Thyroid gland (tissue), 4 donors: ENCODE measurements at regions not wholly inside any gene's neighbourhood (a gene's known extent, or its start where the extent isn't known, plus 50 kb on each side); places are given as distances from the start of the nearest gene placed in this dataset.

ENCODE experiments used
- DNase-seq, 2 donors: peaks; one replicate each; pipeline ENCODE4 v3.0.0-alpha.2; 2019
- H3K27ac ChIP-seq, 3 donors: fragments of 200-600 bp; sonication (generic); 1 replicate in 2 of 3; 2 replicates in 1 of 3; pipeline ENCODE4 v1.5.1; 2016 to 2019; ENCODE audit warnings: mild to moderate bottlenecking in 1 of 3, moderate library complexity in 1 of 3
- H3K27me3 ChIP-seq: fragments of 200-600 bp; sonication (generic); one replicate; pipeline ENCODE4 v1.5.1; 2019
- H3K36me3 ChIP-seq, 2 donors: fragments of 200-600 bp; sonication (generic); one replicate each; pipeline ENCODE4 v1.5.1; 2016 to 2019
- H3K4me1 ChIP-seq, 2 donors: fragments of 200-600 bp; sonication (generic); one replicate each; pipeline ENCODE4 v1.5.1; 2017 to 2019
- H3K4me3 ChIP-seq, 3 donors: fragments of 200-600 bp; sonication (generic); replicated peaks in 1 of 3; 1 replicate in 2 of 3; 2 replicates in 1 of 3; pipeline ENCODE4 v1.5.1; 2016; ENCODE audit warnings: mild to moderate bottlenecking in 1 of 3
- H3K9me3 ChIP-seq: fragments of 200-600 bp; sonication (generic); one replicate; pipeline ENCODE4 v1.5.1; 2017
- POLR2A ChIP-seq, 2 donors: fragments of 450-650 bp; IDR thresholded peaks; one replicate each; pipeline ENCODE4 v1.6.1; 2017; ENCODE audit warnings: antibody characterized with exemption in 2 of 2, mild to moderate bottlenecking in 2 of 2, moderate library complexity in 1 of 2
- WGBS, 2 donors: methylation state at CpG; one replicate each; pipeline ENCODE4 v1.1.5; 2017; 5-methylcytosine and 5-hydroxymethylcytosine counted together
- intact Hi-C: fragments of 100-400 bp; cut with DNase I; formaldehyde crosslinking; loops from one replicate; pipeline ENCODE4 v1.15.1; 2023
- TF ChIP-seq, protein P1 (sequence below), 6 experiments: fragments of 200-600 bp in 3 of 6; fragments of 450-650 bp in 3 of 6; sonication (generic) in 3 of 6; IDR thresholded peaks; one replicate each; pipeline ENCODE4 v1.5.1; 2016 to 2019; ENCODE audit warnings: antibody characterized with exemption in 6 of 6, mild to moderate bottlenecking in 2 of 6, inconsistent platforms in 1 of 6, moderate library complexity in 1 of 6

GRCh38 chr15:62750471-62750870, 292.1 kb upstream of the TPM1 start:
- no peak for TF ChIP-seq POLR2A (IDR thresholded peaks at IDR 0.05)
- H3K36me3 ChIP-seq: no peaks in the 10 kb centered on the region
- WGBS, 2 donors: 72 to 73% methylated on average over 4 of the region's 4 CpGs
- no peak for DNase-seq
- no peaks in the 10 kb centered on the region for H3K27me3 ChIP-seq
- peak overlapping the region; percentile 58 to 97 (median 85) for H3K27ac ChIP-seq
- no peaks in the 10 kb centered on the region for H3K9me3 ChIP-seq
- intact Hi-C loops: no loop called here
- peaks cover 57 to 61% of the 10 kb centered on the region in 2 donors for H3K4me1 ChIP-seq
- H3K4me3 ChIP-seq: no peak overlapping the region

GRCh38 chr15:62752657-62753517, 289.7 kb upstream of the TPM1 start:
- intact Hi-C loops: no loop called here
- no peak overlapping the region for H3K4me3 ChIP-seq
- no peaks in the 10 kb centered on the region for H3K36me3 ChIP-seq
- 51 to 64% methylated on average over 5 to 6 of the region's 6 CpGs for WGBS, 2 donors
- H3K9me3 ChIP-seq: no peaks in the 10 kb centered on the region
- TF ChIP-seq, protein P1, sequence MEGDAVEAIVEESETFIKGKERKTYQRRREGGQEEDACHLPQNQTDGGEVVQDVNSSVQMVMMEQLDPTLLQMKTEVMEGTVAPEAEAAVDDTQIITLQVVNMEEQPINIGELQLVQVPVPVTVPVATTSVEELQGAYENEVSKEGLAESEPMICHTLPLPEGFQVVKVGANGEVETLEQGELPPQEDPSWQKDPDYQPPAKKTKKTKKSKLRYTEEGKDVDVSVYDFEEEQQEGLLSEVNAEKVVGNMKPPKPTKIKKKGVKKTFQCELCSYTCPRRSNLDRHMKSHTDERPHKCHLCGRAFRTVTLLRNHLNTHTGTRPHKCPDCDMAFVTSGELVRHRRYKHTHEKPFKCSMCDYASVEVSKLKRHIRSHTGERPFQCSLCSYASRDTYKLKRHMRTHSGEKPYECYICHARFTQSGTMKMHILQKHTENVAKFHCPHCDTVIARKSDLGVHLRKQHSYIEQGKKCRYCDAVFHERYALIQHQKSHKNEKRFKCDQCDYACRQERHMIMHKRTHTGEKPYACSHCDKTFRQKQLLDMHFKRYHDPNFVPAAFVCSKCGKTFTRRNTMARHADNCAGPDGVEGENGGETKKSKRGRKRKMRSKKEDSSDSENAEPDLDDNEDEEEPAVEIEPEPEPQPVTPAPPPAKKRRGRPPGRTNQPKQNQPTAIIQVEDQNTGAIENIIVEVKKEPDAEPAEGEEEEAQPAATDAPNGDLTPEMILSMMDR (IDR thresholded peaks at IDR 0.05): no peak
- TF ChIP-seq POLR2A (IDR thresholded peaks at IDR 0.05): no peak
- no peaks in the 10 kb centered on the region for H3K27me3 ChIP-seq
- peak; percentile 85 to 87 for DNase-seq
- peak overlapping the region; percentile 29 to 97 (median 85) for H3K27ac ChIP-seq
- peaks cover 79 to 85% of the 10 kb centered on the region in 2 donors for H3K4me1 ChIP-seq

DNA sequence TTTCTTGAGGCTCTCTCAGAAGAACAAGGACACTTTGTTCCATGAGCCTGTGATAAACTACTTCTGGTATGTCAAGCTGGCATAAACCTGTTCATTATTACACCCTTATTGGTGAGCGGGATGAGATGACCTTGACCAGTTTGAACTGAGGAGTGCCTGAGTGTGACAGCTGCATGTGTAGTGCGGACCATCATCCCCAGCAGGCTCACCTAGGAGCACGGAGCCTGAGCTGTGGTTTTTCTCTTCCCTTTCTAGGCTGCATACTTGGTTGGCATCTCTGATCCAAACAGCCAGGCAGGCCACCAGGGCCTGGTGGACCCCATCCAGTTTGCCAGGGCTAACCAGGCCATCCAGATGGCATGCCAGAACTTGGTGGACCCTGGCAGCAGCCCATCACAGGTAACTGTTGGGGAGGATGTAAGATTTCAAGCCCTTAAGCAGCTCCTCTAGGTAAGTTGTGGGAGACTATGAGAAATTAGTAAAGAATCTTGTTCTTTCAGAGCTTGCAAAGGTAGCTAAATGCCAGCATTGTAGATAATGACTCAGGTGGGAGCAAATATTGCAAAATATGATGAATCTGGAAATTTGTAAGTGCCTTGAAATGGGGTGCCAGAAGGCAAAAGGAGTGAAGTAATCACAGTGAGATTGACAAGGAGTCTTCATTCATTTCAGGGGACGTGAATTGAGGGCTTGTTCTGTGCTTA, 288.9 kb upstream of the TPM1 start:
- no peak overlapping the region for H3K4me3 ChIP-seq
- no peaks in the 10 kb centered on the region for H3K36me3 ChIP-seq
- WGBS, 2 donors: 96 to 98% methylated on average over 4 of the region's 4 CpGs
- H3K27ac ChIP-seq: peak overlapping the region; percentile 55 to 97 (median 85)
- H3K27me3 ChIP-seq: no peaks in the 10 kb centered on the region
- no peak for TF ChIP-seq POLR2A (IDR thresholded peaks at IDR 0.05)
- TF ChIP-seq, protein P1 (IDR thresholded peaks at IDR 0.05): no peak
- no peak for DNase-seq
- no peaks in the 10 kb centered on the region for H3K9me3 ChIP-seq
- intact Hi-C loops: no loop called here
- H3K4me1 ChIP-seq: peaks cover 85 to 89% of the 10 kb centered on the region in 2 donors

DNA sequence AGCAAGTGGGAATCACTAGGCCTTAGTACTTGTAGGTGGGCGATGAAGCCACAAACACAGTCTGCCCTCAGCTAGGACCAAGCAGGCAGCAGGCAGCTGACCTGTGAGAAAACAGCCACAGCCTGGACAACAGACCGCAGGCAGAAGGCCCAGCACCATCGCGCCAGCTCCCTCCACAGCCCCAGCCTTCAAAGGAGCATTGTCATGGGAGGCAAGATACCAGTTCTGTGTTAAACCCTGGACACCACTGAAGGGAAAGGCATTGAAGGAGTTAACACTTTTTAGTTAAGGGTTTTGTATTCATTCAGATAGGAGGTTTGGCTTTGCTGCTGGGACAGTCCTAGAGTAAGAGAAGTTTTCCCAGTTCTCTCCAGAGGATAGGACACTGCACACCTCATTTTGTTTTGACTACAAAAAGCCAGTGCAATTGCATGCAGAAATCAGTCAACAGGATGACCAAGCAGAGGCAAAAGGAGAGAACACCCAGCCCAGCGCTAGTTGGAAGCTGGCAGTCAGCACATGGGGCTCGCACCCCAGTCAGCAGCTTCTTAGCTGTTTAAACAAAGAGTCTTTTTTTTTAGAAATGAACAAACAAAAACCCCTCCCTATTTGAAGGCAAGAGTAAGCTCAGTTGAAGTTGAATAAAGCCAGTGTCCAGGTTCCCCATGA, 286.1 kb upstream of the TPM1 start:
- peak; percentile 71 to 78 for DNase-seq
- peak in 1 of 2 donors; percentile 58 for TF ChIP-seq POLR2A (IDR thresholded peaks at IDR 0.05)
- TF ChIP-seq, protein P1 (IDR thresholded peaks at IDR 0.05): peak in 1 of 6 experiments; percentile 36
- H3K4me1 ChIP-seq: peaks cover 86 to 92% of the 10 kb centered on the region in 2 donors
- H3K27ac ChIP-seq: peak overlapping the region; percentile 92 to 97 (median 93)
- H3K36me3 ChIP-seq: no peaks in the 10 kb centered on the region
- intact Hi-C loops: no loop called here
- no peak overlapping the region for H3K4me3 ChIP-seq
- no peaks in the 10 kb centered on the region for H3K27me3 ChIP-seq
- no peaks in the 10 kb centered on the region for H3K9me3 ChIP-seq
- 73 to 75% methylated on average over 6 of the region's 6 CpGs for WGBS, 2 donors

DNA sequence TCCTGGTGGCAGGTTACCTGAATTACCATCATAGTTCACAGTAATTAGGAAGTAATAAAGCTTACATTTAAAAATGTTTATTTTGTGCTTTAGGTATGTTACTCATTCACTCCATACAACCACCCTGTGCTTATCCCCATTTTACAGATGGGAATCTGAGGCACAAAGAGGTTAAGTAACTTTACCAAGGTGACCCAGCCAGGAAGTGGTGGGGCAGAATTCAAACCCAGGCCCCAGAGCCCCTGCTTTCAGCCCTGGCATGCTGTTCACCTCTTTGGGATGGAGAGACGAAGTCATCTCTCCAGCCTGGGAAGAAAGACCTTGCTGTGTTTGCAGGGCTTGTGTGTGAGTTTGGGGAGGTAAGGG, 285.6 kb upstream of the TPM1 start:
- Histone ChIP-seq H3K27ac (peak overlapping the region; percentile 92 to 97 (median 93)), H3K9me3 (no peaks in the 10 kb centered on the region), H3K4me1 (peaks cover 86 to 89% of the 10 kb centered on the region in 2 donors), H3K4me3 (no peak overlapping the region), H3K36me3 (peaks cover 0 to 5% of the 10 kb centered on the region in 2 donors), H3K27me3 (no peaks in the 10 kb centered on the region)
- WGBS, 2 donors: 93 to 100% methylated on average over 1 of the region's 1 CpG
- TF ChIP-seq, protein P1 (IDR thresholded peaks at IDR 0.05): peak in 2 of 6 experiments; percentile 5 to 41
- no peak for TF ChIP-seq POLR2A (IDR thresholded peaks at IDR 0.05)
- DNase-seq: no peak
- intact Hi-C loops: no loop called here
